Stimulated activated CD4-positive, alpha-beta T cell treated with anti-CD3 and anti-CD28 coated beads, Interleukin-2, amount 100 ng/mL, for 48 hours (primary cell): ENCODE measurements at regions not wholly inside any gene's neighbourhood (a gene's known extent, or its start where the extent isn't known, plus 50 kb on each side); places are given as distances from the start of the nearest gene placed in this dataset.
"Not testable (repeated sequence)": the region's sequence is repeated elsewhere in the genome, so short reads cannot be mapped to it uniquely, and the experiment has no call there.

ENCODE experiments used
- DNase-seq, 2 donors: peaks; one replicate each; pipeline ENCODE4 v3.0.0-alpha.2; 2020

DNA sequence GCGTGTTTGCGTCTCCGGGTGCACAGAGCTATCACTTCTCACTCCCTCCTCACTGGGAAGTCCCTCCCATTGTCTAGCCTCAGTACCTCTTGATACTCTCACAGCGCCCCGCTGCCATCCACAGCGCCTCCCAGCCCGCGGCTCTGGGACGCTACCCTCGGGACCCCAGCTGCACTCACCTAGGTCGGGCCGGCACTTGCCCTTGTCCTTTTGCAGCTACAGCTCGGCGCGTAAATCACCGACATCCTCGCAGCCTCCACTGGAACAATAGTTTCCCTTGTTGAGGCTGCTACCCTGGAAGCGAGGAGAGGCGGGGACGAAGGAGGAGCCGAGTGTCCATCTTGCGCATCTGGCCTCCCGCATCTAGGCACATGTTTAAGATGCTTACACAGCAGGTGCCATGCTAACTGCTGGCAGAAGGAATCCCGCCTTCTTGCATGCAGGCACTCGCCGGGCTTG is 269.5 kb upstream of the HSFY2 start:
- DNase-seq, result no peak

DNA sequence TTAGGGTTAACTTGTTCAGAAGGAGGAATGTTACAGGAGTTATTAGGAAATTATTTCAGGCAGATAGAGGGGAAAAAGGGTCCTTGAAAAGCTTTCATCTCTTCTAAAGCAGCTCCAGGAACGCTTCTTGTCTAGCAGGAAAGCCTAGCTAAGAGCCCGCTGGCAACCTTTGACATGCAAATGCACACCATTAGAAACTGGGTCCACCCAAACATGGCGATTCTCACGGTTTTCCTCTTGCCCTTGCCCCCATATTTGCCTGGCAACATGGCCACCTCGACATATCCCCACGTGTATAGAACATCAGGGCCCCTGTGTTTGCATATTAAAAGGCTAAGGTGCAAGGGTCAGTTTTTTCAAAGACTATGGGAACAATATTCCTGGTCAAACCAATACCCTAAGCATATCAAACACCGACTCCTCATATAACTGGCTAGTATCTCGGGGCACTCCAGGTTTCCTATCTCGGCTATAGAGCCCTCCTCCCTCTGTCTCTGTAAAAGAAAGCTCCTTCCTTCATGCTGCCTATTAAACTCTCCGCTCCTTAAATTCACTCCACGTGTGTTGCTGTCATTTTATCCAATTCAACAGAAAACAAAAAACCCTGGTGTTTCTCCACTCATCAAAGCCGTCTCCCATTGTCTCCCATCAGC is 268.9 kb upstream of the HSFY2 start:
- DNase-seq, result no peak

DNA sequence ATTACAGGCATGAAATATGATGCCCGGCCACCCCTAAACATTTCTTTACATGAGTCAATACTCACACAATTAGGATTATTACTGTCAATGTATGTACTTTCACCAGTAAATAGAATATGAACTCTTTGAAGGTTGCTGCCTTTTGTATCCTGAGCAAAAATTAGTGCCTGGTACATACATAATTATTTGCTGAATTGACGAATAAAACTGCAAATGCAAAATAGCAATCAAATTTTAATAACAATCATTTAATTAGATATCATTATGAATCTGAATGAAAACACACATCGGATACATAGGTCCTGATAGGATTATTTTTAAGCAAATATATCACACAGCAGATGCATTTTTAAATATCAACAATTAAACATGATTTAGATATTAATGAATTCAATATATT is 253.1 kb upstream of the HSFY2 start:
- no peak for DNase-seq

DNA sequence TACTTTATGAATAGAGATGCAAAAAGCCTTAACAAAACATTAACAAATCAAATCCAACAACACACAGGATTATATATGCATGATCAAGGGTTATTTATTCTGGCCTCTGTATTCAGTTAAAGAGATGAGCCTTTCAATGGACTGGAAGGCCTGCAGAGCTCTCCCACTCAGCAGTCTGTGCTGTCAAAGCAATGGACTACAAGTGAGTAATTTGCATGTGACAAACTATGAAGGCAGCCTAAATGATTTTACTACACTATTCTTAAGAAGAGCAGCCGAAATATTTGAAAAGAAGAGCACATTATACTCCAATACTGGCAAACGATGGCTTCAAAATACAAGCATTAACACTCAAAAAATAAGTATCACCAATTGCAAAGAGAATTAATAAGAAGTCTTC is 250.4 kb upstream of the HSFY2 start:
- DNase-seq, result no peak

DNA sequence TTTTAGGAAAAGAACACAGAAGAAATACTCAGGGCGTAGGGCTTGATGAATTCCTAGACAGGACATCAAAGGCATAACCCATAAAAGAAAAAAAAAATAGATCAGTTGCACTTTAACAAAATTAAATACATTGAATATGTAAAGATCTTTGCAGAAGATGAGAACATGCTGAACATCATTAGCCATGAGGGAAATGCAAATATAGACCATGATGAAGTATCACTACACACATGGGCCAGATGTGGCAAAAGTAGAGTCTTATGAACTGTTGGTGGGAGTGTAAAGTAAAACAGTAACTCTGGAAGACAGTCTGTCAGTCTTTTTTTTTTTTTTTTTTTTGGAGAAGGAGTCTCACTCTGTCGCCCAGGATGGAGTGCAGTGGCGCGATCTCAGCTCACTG is 246.7 kb upstream of the HSFY2 start:
- no peak for DNase-seq

DNA sequence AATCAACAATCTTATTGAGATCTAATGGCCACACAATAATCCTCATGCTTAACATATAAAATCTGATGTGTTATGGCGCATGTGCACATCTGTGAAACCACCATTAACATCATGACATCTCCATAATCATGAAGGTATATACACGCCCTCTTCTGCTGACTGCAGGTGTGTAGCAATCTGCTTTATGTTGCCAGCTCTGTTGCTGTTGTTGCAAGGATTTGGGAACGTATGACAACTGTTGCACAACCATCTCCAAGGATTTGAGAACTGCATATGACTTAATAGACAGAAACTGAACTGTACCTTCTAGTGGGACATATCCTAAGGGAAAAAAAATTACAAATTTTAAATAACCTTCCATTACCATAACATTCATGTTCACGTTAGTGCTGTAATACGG is 243.5 kb upstream of the HSFY2 start:
- DNase-seq, result no peak

DNA sequence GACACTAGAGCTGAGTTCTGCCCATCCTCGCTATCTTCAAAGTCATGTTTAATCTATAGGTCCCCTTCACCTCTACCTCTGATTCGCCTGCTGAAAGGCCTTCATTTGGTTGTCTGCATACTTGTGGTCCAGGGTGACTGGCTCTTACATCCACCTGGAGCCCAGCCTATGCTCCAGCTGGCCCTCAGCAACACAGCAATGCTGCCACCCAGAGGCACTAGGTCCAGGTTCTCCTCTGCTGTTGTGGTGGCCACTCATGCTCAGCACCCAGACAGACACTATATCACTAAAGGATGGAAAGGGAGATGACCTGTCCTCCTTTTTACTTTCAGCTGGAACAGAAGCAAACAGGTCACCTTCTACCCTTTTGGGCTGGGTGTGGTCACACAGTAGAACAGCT is 242.3 kb upstream of the HSFY2 start:
- DNase-seq, result no peak

DNA sequence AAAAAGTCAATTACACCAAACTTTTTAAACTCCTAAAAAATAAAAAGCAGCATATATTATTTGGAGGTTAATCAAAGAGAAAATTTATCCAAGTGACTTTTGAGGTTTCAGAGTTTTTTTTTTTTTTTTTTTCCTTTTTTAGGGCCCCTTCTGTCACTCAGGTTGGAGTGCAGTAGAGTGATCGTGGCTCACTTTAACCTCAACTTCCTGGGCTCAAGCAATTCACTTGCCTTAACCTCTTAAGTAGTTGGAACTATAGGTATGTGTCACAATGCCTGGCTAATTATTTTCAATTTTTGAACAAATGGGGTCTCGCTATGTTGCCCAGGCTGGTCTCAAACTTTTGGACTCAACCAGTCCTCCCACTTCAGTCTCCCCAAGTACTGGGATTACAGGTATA is 241.7 kb upstream of the HSFY2 start:
- DNase-seq, result no peak

DNA sequence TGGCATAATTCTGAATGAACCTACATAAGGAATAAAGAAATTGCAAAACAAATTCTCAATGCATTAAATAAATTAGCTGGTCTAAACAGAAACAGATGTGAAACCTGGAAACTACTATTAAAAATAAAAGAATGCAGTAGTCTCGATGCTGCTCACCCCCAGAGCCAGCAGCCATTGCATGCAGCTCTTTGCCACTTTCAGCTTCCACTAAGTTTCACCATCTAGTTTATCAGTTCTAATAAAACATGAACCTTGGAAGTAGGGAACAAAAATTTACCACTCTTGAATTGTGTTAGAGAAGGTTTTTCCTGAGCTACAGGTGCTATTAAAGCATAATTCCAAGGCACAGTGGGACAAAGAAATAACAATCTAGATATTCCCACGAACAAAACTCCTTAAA is 239.4 kb upstream of the HSFY2 start:
- DNase-seq, result no peak

DNA sequence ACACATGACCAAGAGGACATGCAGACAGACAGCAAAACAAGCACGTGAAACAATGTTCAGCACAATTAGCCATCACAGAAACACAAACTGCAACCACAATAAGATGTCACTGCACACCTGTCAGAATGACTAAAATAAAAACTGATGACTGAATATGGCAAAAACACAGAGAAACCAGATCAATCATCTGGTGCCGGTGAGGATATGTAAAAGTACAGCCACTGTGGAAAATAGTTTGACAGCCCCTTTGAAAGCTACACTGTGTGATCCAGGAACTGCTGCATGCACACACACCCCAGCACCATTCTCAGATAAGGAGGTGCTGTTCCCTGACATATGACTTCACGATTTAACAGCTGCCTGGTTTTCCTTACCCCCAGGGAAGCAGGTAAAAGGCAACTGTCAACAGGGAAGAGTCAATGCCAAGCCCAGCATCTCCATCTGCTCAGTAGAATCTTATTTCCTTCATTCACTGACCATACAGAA is 238.1 kb upstream of the HSFY2 start:
- no peak for DNase-seq

DNA sequence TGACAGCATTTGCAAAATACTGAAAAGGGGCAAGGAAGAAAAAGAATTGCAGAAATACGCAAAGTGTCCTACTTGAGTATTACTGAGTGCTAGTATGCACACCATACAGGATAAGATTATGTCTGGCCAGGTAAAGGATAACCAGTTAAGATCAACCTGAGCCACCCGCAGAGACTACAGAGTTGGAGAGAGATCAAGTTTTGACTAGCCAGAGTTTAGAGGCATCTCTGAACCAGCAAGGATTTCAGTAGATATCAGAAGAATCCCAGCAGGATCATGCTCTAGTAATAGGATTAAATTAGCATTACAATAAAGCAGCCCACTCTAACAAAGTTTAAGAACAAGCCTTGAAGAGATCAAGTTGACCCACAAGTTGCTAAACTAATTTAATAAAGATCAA is 232.7 kb upstream of the HSFY2 start:
- DNase-seq, result no peak

DNA sequence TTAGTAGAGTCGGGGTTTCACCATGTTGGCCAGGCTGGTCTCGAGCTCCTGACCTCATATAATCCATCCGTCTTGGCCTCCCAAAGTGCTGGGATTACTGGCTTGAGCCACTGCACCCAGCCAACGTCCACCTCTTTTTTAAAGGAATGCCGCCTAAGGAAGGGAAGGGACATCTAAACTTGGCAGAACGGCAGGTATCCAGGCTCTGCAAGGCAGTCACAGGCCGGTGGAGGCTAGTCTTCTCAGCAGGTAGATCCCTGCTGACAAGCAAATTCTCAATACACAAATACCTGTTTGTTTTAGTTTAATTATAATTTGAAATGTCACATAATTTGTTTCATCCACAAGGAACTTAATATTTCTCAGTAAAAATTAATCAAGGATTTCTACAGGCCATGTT is 232.0 kb upstream of the HSFY2 start:
- DNase-seq, result no peak

DNA sequence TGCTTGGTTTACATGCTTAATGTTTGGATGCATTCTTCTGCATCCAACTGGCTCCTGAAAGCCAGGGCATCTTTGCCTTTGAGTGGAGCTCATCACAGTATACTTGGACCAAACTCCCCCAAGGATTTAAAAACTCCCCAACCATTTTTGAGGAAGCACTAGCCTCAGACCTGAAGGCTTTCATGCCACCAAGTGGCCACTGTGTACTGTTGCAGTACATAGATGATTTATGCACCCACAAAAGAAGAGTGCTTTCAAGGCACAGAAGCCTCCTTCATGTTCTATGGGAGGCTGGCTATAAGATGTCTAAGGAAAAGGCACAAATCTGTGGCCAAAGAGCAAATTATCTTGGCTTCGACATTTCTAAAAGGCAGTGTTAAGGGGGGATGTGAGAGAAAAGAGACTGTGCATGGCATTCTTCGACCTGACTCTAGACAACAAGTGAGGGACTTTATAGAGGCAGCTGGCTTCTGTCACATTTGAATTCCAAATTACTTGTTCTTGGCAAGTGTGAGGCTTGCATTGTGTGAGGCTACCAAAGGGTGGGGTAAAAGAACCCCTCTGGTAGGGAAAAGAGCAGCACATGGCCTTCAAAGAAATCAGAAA is 224.2 kb upstream of the HSFY2 start:
- DNase-seq, result no peak

DNA sequence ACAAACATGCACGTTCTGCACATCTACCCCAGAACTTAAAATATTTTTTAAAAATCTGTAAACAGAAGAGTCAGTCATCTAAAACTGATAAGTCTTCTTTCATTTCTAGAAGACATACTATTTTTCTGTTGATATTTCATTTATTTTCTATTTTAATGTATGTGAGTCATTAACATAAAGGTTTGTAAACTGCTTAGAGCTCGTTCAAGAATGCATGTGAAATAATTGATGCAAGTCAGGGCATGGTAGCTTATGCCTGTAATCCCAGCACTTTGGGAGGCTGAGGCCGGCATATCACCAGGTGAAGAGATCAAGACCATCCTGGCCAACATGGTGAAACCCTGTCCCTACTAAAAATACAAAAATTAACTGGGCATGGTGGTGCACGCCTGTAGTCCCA is 219.9 kb upstream of the HSFY2 start:
- no peak for DNase-seq

DNA sequence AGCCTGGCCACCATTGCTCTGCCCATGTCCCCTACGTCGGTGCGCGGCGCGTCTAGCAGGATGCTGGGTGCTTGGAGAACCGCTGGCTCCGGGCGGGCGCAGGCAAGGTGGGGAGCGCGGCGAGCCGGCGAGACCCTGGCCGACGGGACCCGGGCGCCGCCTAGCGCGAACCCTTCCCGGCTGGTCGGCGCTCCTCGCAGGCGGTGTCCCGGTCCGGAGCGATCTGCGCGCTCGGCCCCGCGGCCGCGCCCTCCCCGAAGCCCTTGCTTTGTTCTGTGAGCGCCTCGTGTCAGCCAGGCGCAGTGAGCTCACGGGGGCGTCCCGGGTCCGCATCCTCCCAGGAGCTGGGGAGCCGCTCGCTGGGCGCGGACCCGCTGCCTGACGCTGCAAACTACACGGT is 219.1 kb upstream of the HSFY2 start:
- not testable (repeated sequence) for DNase-seq

DNA sequence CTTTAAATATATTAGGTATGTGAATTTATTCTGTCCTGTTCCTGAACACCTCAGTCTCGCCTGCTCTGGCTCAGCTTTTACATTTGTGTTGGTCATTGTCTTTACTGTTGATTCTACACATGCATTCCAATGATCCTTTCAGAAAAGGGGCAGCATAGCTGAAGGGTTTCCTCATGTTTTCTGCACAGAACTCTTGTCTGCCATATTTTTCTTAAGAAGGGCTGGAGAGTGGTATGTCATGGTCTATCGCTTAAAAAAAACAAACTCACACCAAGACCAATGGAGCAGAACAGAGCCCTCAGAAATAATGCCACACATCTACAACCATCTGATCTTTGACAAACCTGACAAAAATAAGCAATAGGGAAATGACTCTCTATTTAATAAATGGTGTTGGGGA is 215.8 kb upstream of the HSFY2 start:
- no peak for DNase-seq

DNA sequence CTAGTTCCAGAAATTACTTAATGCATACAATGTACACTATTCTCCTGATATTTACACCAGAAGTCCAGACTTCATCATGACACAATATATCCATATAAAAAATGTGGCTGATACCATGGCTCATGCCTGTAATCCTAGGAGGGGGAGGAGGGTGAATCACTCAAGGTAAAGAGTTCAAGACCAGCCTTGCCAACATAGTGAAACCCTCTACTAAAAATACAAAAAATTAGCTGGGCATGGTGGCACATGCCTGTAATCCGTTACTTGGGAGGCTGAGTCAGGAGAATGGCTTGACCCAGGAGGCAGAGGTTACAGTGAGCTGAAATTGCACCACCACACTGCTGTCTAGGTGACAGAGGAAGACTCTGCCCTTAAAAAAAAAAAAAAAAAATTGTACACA is 192.5 kb upstream of the HSFY2 start:
- no peak for DNase-seq

DNA sequence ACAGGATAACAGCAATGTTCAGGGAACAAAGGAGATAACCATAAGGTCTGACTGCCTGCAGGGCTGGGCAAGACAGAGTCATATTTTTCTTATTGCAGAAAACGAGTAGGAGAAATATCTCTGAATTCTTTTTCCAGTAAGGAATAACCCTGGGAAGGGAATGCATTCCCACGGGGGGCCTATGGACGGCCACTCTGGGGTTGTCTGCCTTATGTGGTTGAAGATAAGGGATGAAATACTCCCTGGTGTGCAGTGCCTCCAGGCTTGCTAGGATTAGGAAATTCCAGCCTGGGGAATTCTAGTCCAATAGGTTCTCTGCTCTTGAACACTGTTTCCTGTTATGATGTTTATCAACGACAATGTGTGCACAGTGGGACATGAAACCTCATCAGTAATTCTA is 185.3 kb upstream of the HSFY2 start:
- no peak for DNase-seq

DNA sequence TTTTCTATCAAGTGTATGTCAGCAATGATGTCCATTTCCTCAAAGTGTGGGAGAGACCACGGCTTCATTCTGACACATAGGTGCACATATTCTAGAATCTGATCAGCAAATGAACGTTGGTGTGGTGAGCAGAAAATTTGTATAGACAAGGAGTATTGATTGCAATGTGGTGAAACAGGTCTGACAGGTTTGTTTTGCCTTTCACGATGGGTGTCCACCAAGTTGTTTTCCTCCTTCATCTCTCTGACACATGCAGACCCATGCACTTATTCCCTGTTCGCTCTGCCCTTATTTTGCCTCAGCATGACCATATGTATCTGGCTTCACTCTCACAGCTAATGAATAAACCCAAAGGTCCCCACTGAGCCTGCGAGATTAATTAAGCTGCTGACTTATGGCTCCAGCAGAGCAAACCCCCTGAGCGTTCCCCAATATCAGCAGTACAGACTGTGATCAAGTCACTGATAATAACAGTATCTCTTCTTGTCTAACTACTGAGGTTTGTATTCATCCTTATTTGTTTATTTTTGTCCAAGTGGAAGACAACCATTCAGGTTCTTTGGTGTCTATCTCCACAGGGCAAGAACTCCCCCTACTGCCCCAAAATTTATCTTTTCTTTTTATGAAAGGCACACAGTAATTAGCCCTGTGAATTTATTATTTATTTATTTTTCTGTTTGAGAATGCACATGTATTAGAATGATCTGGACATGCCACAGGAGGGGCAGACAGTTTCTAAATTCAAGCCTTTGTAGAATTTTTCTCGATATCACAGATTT is 178.3 kb upstream of the HSFY2 start:
- no peak for DNase-seq

DNA sequence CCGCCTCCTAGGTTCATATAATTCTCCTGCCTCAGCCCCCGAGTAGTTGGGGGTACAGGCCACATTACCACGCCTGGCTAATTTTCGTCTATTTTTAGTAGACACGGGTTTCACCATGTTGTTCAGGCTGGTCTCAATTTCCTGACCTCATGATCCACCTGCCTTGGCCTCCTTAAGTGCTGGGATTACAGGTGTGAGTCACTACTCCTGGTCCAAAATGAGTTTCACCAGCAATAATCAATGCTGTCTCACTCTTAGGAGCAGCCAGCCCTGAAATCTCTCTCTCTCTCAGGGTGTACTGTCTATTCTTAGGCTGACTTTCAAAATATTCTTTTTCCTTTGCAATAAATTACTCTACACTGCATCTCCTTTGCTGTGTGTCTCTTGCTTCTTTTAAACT is 177.5 kb upstream of the HSFY2 start:
- DNase-seq, result no peak

DNA sequence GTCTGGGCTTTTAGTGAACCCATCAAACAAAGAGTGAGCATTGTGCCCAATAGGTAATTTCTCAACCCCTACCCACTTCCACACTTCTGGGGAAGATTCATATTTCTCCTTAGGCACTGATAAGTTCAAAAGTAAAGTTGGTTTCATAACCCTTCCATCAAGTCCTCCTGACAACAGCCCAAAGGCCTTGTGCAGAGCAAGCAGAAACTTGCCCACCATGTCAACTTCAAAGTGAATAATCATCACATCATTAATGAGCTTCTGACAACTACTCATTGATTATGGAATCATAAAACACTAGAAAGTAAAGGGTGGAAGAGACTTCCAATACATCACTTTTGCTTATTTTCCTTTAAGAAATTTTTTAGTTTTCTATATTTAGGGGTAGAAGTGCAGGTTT is 163.3 kb upstream of the HSFY2 start:
- DNase-seq, result no peak

DNA sequence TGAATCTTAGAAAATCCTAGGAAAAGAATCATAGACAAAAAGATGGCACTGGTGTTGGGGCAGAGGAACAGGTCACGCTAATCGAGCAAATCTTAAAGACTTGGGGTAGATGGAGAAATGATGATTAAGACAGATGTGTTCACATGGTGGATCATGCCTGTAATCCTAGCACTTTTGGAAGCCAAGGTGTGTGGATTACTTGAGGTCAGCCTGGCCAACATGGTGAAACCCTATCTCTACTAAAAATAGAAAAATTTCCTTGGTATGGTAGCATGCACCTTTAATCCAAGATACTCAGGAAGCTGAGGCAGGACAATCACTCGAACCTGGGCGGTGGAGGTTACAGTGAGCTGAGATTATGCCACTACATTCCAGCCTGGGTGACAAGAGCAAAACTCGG is 145.7 kb upstream of the HSFY2 start:
- DNase-seq, result no peak

DNA sequence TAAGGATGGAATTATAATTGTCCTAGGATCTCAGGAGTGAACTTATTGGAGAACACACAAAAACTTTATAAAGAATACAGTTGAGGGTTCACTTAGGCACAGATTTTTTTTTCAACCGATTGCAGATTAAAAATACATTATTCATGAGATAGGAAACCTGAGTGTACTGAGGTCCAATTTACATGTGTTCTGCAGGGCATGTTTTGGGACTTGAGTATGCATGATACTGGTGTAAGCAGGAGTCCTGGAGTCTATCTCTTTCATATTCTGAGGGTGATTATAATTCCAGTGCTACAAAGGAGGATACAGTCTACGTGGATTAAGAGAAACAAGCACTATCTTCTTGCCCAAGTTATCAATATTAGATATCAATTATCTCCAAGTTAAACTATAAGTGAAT is 139.3 kb upstream of the HSFY2 start:
- DNase-seq, result no peak

DNA sequence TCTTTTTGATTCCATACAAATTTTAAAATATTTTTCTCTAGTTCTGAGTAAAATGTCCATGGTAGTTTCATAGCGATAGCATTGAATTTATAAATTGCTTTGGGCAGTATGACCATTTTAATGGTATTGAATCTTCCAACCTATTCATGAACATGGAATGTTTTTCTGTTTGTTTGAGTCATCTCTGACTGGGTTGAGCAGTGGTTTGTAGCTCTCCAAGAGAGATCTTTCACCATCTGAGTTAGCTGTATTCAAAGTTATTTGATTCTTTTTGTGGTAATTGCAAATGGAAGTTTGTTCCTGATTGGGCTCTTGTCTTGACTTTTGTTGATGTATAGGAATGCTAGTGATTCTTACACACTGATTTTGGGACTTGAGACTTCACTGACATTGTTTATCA is 136.3 kb upstream of the HSFY2 start:
- DNase-seq, result no peak
